NT2/D1 (cell line): ENCODE measurements at regions not wholly inside any gene's neighbourhood (a gene's known extent, or its start where the extent isn't known, plus 50 kb on each side); places are given as distances from the start of the nearest gene placed in this dataset.

Experiments used
- SUZ12 ChIP-seq: IDR thresholded peaks from 2 replicates; pipeline ENCODE4 v1.6.1; 2011; ENCODE audit not compliant: insufficient read length, insufficient read depth; ENCODE audit errors: extremely low read depth
- YY1 ChIP-seq: IDR thresholded peaks from 2 replicates; pipeline ENCODE4 v1.6.1; 2011; ENCODE audit not compliant: insufficient read length, insufficient read depth

DNA sequence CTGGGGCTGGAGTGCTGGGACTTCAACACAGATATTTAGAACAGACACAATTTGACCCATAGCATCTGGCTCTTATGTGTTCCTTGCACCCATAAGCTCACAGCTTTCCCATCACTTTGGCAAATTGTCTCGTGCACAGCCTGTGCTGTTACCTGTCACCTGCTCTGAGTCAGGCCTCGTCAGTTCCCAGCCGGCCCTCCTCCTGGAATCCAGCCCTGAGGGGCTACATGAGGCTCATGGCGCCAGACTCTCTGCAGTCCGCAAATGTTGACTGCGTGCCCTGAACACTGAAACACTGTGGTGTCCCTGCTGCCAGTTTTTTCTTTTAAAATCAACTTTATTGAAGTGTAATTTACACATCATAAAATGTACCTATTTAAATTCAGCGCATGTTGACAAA, 65.4 kb upstream of the BZW1 start:
- TF ChIP-seq SUZ12 (no peak), YY1 (no peak)
